ENCODE measurements at regions not wholly inside any gene's neighbourhood (a gene's known extent, or its start where the extent isn't known, plus 50 kb on each side); places are given as distances from the start of the nearest gene placed in this dataset.

DNA sequence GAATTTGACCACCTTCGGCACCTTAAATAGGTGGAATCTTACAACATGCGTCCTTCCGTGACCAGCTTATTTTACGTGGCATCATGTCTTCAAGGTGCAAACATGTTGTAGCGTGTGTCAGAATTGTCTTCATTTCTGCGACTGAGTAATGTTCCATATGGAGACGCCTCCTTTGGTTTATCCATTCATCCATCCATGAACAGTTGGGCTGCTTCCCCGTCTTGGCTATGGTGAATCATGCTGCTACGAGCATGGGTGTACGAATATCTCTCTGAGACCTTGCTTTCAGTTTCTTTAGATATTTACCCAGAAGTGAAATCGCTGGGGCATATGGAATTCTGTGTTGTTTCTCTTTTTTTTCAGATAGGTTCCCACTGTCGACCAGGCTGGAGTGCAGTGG, 391.9 kb upstream of the IRX2 start:
- DNase-seq (ENCODE audit: low spot score), result no peak

DNA sequence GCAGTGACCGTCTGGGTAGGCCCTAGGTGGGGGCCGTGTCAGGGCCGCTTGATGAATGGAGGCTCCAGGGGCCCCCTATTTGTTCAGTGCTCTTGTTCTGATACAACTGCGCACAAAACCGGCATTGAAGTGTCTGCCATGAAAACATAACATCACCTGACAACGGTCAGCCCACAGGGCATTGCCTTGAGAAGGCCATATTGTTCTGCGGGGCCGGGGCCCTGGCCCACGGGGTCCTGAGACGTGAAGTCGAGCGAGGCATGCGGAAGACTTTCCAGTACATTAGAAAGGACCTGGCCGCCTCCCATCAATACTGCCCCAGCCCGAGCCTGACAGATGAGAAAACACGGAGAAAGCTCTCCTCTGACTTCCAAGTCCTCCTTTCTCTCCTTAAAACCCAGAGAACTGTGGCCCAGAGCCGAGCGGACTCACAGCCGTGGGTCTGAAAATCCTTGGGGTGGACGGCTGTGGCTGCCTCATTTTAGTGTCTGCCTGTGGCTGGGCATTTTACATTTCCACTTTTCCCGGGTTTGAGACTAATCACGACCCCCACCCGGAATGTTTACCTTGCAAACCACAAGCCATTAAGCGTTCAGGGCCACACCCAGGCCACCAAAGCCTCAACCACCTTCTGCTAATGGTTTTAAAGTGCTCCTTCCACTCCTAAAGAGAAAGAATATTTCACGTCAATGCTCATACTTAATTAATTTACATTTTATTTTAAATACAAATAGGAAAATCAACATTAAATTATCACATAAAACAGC, 391.0 kb upstream of the IRX2 start:
- no peak for DNase-seq (ENCODE audit: low spot score)

DNA sequence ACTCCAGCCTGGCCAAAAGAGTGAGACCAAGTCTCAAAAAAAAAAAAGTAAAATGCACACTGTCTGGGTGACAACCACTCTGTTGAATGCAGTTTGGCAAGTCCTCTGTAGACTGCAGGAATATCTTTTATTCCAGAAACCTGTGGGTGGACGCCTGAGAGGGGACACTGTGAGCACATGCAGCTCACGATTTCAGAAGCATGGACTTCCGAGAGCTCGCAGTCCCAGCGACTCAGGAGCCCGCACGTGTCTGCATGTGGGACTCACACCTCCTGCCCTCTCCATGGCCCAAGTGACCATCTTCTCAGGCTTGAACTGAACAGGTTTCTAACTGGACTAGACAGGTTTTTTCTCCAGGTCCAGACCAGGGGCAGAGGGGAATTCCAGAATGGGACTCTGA, 388.6 kb upstream of the IRX2 start:
- no peak for DNase-seq (ENCODE audit: low spot score)

DNA sequence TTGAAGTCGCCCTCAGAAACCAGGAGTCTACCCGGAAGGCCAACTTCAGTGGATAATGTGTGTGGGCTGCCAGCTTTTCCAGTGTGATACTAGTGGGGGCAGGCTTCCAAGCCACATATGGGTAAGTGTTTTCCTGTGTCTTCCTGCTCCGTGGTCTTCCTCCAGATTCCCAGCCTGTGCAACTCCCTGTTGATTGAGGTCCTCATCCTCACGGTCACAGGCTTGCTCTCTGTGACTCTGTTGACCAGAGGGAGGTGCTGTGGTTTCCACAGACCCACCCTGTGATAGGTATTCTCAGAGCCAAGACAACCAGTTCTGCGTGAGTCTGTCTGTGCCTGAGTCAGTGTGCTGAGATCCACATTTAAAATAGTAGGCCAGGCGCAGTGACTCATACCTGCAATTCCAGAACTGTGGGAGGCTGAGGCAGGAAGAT, 388.0 kb upstream of the IRX2 start:
- peak; percentile 14 for DNase-seq (ENCODE audit: low spot score)

DNA sequence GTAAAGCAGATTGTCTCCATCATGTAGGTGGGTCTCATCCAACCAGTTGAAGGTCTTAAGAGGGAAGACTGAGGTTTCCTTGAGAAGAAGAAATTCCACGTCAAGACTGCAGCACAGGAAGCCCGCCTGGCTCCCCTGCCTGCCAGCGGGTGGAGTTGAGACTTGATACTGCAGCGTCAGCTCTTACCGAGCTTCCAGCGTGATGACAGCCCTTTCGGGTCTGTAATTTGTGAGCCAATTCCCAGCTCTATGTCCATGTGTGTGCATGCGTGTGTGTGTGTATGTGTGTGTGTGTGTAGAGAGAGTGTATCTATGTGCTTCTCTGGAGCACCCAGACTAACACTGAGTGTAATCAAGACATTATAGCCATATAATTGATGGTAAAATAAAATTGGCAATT, 379.7 kb upstream of the IRX2 start:
- DNase-seq (ENCODE audit: low spot score), result no peak

DNA sequence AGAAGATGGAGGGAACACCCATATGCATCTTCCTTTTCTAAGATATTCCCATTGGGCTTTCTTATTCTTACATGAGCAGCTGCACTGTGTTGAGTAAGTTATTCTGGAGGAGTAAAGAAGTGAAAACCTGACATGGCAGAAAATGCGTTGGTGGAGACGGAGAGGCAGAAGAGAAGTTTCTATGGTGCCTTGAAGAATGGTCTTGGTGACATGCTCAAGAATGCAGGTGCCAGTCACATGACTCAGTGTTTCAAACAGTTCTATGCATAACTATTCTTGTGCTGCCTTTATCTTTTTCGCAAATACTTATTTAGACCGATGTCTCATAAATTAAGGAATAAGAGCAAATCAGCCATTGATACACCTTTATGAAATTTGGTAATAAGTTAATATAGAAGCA, 377.8 kb upstream of the IRX2 start:
- DNase-seq (ENCODE audit: low spot score), result no peak

DNA sequence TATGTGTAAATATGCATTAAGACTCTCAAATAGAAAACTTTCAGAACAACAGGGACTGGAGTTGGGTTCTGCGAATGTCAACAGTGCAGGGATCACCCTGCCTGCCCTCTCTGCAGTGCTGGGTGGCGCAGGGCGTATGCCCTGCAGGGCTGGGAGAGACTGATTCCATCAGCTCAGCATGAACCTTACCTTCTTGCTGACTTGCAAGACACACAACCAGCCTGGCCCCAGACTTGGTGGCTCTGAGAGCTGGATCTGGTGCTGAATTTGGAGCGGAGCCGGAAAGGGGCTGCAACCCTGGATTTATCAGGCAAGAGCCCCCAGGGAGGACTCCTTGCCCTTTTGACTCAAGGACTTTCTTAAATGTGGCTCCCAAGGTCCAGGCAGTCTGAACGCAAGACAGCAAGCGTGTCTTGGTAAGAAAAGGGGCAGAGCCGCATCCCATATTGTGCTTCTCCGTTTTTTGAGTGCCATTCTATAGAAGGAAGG, 376.0 kb upstream of the IRX2 start:
- no peak for DNase-seq (ENCODE audit: low spot score)

DNA sequence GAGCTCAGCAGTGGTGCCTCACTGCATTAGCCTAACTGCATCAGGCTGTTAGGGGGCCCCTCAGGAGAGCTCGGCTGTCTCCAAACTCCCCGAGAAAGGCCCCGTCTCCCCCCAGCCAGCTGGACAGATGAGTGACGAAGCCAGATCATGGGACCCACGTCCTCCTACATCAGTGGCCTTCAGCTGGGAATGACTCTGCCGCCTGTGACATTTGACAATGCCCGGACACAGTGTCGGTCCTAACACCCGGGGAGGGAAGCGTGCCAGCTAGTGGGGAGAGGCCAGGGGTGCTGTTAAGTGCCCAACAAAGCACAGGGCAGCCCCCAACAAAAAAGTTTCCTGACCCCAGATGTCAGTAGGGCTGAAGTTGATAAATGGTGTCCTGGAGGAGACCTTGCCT, 375.2 kb upstream of the IRX2 start:
- DNase-seq (ENCODE audit: low spot score), result no peak

DNA sequence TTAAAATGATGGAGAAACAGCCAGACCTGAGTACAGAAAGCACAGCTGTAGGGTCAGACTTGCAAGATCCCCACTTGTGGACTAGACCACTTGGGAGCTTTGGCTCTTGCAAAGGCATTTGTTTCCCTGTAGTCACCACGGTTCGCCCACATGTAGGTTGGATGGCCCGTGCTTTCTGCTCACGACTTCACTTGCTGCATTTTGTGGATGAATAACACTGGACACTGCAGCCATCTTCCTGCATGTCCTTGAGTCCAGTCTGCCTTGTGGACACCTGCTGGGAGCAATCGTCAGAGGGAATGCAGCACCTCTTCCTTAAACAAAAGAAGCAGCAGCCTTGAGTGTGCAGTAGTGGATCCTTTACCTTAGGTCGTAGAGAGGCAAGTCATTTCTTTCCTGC, 372.9 kb upstream of the IRX2 start:
- DNase-seq (ENCODE audit: low spot score), result no peak

DNA sequence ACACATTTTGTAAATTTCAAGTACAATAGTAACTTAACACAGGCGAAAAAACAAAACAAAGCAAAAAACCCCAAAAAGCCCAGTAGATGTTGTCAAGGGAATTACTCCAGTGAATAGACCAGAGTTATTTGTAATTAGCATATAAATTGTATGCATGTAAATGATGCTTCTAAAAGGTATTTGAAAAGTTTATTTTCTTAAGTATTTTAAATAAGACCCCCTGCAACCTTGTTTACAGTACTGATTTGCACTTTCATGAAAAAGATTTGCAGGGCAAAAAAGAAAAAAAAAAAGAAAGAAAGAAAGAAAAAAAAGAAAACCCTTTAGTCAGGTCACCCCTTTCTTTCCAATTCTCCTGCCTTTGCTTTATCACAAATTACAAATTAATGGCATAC, 372.3 kb upstream of the IRX2 start:
- no peak for DNase-seq (ENCODE audit: low spot score)

DNA sequence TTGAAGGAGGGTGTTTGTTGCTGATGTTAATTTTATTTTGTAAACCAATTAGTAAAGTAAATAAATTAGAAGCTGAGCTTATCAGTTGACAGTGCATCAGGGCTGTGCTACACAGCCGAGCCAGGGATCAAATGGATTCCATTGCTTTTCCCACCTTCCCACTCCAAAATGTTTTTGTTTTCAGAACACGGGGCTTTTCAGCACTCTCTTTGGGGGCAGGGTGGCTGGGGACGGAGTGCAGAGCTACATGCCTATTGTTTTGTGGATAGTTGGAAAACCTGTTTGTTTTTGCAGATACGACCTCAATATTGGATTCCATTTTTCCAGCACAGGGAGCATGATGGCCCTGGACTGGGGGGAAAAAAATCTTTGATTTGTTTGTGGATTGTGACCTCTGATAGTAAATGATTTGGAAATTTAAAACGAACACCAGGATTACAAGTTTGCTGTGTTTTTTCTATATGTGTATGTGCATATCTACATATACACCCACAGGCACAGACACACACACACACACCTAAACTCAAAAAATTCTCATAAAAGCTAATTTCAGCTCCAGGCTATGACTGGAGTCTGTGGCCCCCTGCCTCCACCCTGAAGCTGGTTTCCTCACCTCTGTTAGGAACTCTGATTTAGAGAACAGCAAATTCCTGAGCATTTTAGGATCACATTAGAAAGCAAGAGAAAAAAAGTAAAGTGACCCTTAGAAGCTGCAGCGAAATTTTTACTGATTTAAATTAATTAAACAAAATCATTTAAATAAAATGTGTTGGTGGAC, 371.7 kb upstream of the IRX2 start:
- DNase-seq (ENCODE audit: low spot score), result no peak

DNA sequence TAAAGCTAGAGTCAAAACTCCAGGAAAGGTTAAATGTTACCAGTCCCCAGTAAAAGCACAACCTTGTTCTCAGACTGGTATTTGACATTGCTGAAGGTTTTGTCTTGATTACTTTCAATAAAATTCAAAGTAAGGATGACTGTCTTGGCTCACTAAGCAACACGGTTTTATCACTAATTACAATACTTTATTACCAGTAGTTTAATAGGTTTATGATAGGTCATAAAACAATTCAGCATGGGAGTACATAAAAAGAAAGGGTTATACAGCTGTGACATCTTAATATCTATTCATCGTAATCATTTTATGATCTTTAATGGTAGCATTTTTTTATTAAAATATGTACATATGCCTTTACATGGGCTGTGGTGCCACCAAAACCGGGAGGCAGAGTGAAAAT, 370.7 kb upstream of the IRX2 start:
- no peak for DNase-seq (ENCODE audit: low spot score)

DNA sequence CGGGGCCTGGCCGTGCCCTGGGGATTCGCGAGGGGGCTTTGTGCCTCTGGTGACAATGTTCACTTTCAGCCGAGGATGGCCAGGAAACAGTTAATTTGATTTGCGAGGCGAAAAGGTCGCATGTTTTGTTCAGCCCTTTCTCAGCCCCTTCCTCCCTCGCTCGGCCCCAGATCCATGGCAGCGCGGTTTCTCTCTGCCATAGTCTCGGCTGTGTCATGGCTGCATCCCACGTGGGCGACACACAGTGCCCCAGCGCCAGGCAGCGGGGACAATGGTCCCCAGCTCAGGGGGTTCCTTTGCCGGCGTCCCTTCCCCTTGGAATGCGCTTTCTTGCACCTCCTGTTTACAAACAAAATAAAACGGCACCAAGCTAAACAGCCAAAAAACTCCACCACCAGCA, 370.3 kb upstream of the IRX2 start:
- no peak for DNase-seq (ENCODE audit: low spot score)

DNA sequence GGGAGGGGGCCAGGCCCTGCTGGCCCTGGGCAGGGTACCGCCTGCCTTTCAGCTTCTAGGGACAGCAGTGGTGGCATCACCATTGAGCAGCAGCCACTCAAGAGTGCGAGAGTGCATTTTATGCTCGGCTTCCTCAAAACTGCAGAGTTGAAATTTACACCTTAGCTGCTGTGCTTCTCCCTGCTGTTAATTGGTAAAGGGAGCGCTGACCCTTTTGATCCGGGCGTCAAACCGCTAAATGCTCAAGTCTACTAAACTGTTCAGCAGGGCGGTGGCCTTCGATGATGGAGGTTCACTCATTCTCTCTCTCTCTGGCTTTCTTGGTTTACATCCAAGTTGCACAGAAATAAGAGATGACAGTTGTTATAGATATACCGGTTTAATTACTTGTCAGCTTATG, 368.6 kb upstream of the IRX2 start:
- no peak for DNase-seq (ENCODE audit: low spot score)

DNA sequence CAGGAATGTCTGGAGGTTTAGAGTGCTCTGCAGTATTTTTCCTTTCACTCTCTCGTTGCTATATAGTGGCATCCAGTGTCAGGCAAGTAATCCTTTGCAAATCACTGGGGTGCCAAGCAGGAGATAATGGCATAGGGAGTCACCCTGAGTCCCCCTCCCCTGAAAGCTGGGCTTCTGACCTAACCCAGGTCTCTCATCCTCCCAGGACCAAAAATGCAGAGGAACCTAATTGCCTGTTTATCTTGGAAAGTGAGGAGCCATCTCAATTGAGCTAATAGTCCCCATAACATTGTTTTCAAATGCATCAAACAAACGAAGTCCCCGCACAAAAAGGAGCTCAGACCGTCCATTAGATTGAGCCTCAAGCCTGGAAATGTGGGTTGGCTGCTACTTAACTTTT, 368.0 kb upstream of the IRX2 start:
- no peak for DNase-seq (ENCODE audit: low spot score)

DNA sequence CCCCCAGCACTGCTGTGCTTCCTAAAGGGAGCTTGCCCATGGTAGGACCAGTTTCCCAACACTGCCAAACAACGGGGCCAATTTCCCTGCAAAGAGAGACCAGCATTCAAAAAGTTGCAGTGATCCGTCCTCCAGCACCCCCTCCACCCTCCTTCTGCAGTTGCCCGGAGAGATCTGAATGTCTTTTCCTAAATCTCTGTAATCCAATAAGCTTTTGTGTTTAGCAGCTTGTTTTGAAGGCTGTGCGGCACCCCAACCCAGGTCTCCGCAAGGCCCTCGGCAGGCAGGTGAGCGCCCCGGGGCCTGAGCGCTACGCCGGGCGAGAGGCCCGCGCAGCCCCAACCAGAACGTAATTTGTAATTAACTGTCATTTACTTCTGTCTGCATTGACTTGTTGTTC, 366.9 kb upstream of the IRX2 start:
- no peak for DNase-seq (ENCODE audit: low spot score)

DNA sequence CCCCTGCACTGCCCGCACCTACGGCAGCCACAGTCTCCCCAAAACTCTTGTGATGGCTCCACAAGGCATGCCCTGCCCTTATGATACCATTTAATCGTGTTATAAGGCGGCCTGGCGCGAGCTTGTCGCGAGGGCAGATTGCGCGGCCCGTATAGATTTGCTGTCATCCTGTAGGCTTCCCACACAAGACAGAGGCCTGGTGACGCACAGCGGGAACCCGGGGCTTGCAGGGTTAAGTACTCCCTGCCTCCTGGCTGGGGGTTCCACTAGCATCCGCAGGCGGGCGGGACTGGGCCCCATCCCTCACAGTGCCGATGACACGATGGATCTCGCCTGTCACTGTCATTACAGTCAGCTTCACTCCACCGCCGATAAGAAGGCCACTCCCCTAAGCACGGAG, 364.9 kb upstream of the IRX2 start:
- DNase-seq (ENCODE audit: low spot score), result no peak

DNA sequence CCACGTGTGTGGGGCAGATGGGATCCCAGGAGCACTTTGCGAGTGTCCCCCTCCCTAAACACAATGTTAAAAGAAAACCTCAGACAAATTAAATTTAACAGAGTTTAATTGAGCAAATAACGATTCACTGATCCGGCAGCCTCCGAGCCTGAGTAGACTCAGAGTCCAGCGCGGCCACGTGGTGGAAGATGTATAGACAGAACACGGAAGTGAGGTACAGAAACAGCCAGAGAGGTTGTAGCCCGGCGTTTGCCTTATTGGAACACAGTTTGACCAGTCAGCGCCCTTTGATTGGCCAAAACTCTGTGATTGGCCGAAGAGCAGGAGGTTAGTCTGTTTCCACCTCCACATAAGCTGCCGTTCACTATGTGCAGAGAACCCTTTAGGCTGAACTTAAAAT, 363.0 kb upstream of the IRX2 start:
- DNase-seq (ENCODE audit: low spot score), result no peak

DNA sequence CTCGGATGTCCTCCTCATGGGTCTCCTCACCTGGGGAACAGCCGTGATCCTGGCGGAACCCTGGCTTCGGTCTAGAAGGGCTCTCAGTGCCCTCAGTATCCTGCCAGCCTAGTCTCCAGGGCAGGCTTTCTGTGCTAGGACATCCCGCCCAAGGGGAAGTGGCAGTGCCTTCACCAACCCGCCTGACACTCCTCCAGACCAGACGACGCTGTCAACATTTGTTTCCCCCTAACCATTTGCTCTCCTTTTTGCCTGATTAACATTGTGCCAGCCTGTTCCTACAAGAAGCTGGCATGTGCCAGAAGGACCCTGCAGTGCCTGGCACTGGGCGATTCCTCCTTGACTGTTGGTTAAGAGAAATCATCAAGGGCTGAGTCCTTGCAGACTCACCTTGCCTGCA, 358.9 kb upstream of the IRX2 start:
- DNase-seq (ENCODE audit: low spot score), result no peak

DNA sequence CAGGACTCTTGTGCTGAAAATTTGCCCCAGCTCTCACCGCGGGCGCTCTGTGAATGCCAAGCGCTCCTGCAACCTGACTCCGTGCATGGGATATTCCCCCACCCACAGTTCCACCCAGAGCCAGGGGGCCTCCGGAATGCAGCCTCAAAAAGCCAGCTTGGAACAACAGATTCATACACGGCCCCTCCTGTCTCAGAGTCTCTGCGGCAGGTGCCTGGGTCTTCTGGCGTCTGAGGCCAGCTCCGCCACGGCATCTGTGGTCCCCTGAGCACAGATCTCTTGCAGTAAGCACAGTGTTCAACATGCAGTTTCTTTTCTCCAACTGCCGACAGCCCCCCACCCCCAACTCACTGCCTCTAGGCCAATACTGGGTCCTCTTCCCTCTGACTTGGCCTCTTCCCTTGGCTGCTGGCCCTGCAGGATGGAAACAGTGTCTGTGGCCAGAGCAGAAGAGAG, 355.7 kb upstream of the IRX2 start:
- no peak for DNase-seq (ENCODE audit: low spot score)

DNA sequence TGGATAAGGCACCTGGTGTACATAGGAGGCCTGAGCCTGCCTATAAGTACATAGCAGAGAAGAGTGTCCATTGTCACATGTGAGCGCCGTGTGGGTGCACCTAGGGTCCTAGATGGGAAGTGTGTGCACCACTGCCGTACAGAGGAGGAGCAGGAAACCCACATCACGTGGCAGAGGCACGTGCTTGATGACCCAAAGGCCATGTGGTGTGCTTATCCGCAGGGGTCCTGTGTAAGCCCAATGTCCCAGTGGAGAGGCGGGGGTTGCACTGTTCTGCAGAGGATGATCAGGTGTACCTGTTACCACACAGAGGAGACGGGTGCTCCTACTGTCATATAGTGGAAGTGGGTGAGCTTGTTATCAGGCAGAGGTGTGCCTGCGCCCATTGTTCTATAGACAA, 354.1 kb upstream of the IRX2 start:
- DNase-seq (ENCODE audit: low spot score), result no peak

DNA sequence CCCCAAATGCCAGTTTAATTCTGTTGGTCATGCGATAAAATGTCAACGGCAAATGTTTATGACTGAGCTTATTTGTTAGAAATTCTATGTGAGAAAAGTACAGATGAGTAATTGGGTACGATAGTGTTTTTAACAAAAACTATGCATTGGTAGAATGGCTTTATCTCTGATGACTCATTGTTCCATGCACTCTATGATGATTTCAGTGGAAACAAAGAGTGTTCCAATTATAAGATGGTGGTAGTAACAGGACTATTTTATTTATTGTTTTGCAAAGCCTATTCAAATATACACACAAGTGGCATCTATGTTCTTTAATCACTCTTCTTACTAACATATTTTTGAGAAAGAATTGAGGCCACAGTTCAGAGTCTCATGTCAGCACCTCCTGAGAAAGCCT, 353.7 kb upstream of the IRX2 start:
- DNase-seq (ENCODE audit: low spot score), result no peak

DNA sequence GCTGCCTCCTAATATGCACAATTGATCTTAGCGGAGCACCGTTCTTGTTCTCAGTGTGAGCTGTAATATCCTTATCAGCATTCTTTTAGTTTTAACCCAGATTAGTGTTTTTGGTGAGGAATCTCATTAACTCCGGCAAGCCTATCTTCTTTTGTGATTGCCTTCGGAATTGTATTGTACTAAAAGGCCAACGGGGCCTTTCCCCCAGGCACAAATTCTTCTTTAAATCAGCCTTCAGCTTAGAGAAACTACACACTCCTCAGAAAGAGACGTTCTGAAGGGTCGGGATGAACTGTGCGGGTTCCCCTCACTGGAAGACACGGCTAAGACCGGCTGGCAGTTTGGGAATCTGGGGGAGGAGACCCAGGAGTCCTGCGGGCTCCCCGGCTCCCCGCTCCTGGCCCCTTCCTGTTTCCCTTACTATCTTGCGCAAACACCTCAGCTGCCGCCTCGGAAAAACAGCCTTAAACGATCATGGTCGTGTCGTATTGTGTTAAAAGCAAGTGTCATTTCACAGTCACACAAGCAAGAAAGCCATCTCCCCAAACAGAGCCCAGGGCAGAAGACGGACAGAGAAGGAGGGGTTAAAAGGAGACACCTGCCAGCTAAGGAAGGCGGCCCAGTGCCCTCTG, 353.1 kb upstream of the IRX2 start:
- no peak for DNase-seq (ENCODE audit: low spot score)
